Natural killer cell treated with Interleukin-12 subunit alpha and Interleukin-12 subunit beta and Interleukin-15 and Interleukin-18, amount 100 ng/mL, for 72 hours (primary cell): ENCODE measurements at regions not wholly inside any gene's neighbourhood (a gene's known extent, or its start where the extent isn't known, plus 50 kb on each side); places are given as distances from the start of the nearest gene placed in this dataset.
"Not testable (repeated sequence)": the region's sequence is repeated elsewhere in the genome, so short reads cannot be mapped to it uniquely, and the experiment has no call there.

Source experiments
- ATAC-seq, 2 donors: fragments of 150-1000 bp; cut with Tn5 transposase in 1 of 2; sonication (Bioruptor Pico), chemical (Tn5 transposase) in 1 of 2; 2 replicates each; pipeline ENCODE4 v1.10.0; 2021
- DNase-seq: peaks from one replicate; pipeline ENCODE4 v3.0.0; 2022; ENCODE audit warnings: low spot score
- H3K27ac Mint-ChIP-seq, 2 donors: 1 replicate in 1 of 2; 2 replicates in 1 of 2; pipeline ENCODE4 v1.8.0; 2022; ENCODE audit warnings: mixed read lengths in 2 of 2, mild to moderate bottlenecking in 1 of 2, moderate library complexity in 1 of 2
- H3K27me3 Mint-ChIP-seq, 2 donors: 1 replicate in 1 of 2; 2 replicates in 1 of 2; pipeline ENCODE4 v1.8.0; 2022; ENCODE audit warnings: mixed read lengths in 2 of 2
- H3K36me3 Mint-ChIP-seq: one replicate; pipeline ENCODE4 v1.8.0; 2022; ENCODE audit warnings: mixed read lengths
- H3K4me1 Mint-ChIP-seq, 2 donors: 1 replicate in 1 of 2; 2 replicates in 1 of 2; pipeline ENCODE4 v1.8.0; 2022; ENCODE audit warnings: low read depth in 2 of 2, mixed read lengths in 2 of 2, mild to moderate bottlenecking in 1 of 2
- H3K4me3 Mint-ChIP-seq: one replicate; pipeline ENCODE4 v1.8.0; 2022; ENCODE audit warnings: mixed read lengths
- H3K9me3 Mint-ChIP-seq: 2 replicates; pipeline ENCODE4 v1.8.0; 2022; ENCODE audit warnings: mixed read lengths

DNA sequence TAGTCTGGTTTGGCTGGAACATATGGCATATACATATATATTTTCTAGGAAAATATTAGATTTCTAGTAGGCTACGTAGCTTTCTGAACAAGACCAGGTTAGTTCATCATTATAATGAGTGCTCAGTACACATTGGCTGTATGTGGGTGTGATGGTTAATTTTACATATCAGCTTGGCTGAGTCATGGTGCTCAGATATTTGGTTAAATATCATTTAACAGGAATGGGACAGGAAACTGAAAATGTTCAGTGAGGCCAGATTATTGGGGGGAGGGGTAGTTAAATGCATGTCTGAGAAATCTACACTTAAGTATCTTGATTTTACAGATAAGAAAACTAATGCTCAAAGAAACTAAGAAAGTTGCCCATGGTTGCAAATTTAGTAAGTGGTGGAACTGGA, 160.1 kb downstream of the RBMX2 start:
- H3K27me3 Mint-ChIP-seq: peaks cover 25% of the 10 kb centered on the region in 2 donors

DNA sequence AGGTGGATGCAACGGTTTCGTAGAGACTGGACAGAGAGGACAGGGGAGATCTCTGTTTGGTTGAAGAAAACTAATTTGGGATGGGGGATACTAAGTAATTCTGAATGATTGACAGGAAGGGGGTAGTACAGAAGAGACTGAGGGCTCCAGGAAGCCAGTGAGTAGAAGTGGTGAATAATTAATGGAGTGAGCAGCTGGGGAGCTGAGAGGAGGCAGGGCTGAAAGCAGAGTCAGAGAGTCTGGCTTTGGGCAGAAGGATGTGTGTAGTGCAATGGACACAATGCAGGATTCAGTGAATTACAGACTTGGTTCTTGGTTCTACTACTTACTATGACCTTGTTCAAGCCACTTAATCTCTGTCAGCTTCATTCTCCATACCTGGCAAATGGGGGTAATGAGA, 161.7 kb downstream of the RBMX2 start:
- Mint-ChIP-seq H3K9me3 (no peaks in the 10 kb centered on the region), H3K27ac (no peak overlapping the region), H3K36me3 (no peaks in the 10 kb centered on the region), H3K27me3 (peaks cover 24 to 25% of the 10 kb centered on the region in 2 donors), H3K4me1 (no peaks in the 10 kb centered on the region), H3K4me3 (no peak overlapping the region)
- no peak for ATAC-seq
- DNase-seq: no peak

More for the DNA sequence above, 160.1 kb downstream of the RBMX2 start:
- no peak overlapping the region for H3K27ac Mint-ChIP-seq
- no peaks in the 10 kb centered on the region for H3K4me1 Mint-ChIP-seq
- no peaks in the 10 kb centered on the region for H3K9me3 Mint-ChIP-seq
- H3K4me3 Mint-ChIP-seq: no peak overlapping the region
- DNase-seq: no peak
- no peaks in the 10 kb centered on the region for H3K36me3 Mint-ChIP-seq
- no peak for ATAC-seq

- Mint-ChIP-seq H3K9me3 (peaks cover 3% of the 10 kb centered on the region), H3K4me1 (no peaks in the 10 kb centered on the region), H3K4me3 (no peak overlapping the region), H3K36me3 (no peaks in the 10 kb centered on the region), H3K27ac (no peak overlapping the region), H3K27me3 (peaks cover 21 to 27% of the 10 kb centered on the region in 2 donors)
- DNase-seq (no peak), ATAC-seq (no peak)
Measured at GRCh38 chrX:130566028-130566683, 164.4 kb downstream of the RBMX2 start.

- H3K4me1 Mint-ChIP-seq, ATAC-seq, H3K4me3 Mint-ChIP-seq, H3K27ac Mint-ChIP-seq, DNase-seq, H3K9me3 Mint-ChIP-seq, H3K36me3 Mint-ChIP-seq: not testable (repeated sequence)
- H3K27me3 Mint-ChIP-seq: peaks cover 0 to 19% of the 10 kb centered on the region in 2 donors
Measured at GRCh38 chrX:130573030-130573429, 171.2 kb downstream of the RBMX2 start.
